ELF-1 (cell line): ENCODE measurements at regions not wholly inside any gene's neighbourhood (a gene's known extent, or its start where the extent isn't known, plus 50 kb on each side); places are given as distances from the start of the nearest gene placed in this dataset.
"Not testable (repeated sequence)": the region's sequence is repeated elsewhere in the genome, so short reads cannot be mapped to it uniquely, and the experiment has no call there.

Experiments used
- DNase-seq: peaks from one replicate; pipeline ENCODE4 v3.0.0-alpha.2; 2016; ENCODE audit warnings: low read depth, low spot score

- DNase-seq, result no peak
Measured at GRCh38 chr2:114259389-114259788, 183.1 kb upstream of the DPP10 start.

DNA sequence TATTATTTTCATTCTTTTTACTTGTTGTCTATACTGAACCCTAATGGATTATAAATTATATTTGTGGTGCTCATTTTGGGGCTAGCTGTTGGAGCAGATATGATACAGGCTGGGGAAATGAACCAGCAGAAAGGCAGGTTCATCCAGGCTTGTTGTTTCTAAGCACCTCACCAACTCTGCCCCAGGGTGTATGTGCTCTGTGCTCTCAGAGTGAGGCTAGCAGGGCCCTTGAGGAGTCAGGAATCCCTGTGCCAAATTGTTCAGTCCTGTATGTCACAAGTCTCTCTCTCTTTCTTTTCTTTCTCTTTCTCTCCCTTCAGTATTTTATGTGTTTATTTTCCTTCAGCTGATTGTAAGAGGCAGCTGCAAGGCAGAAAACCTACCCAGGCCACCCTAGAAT, 181.1 kb upstream of the DPP10 start:
- peak; percentile 10 for DNase-seq

GRCh38 chr2:114265261-114265660, 177.2 kb upstream of the DPP10 start:
- no peak for DNase-seq

DNA sequence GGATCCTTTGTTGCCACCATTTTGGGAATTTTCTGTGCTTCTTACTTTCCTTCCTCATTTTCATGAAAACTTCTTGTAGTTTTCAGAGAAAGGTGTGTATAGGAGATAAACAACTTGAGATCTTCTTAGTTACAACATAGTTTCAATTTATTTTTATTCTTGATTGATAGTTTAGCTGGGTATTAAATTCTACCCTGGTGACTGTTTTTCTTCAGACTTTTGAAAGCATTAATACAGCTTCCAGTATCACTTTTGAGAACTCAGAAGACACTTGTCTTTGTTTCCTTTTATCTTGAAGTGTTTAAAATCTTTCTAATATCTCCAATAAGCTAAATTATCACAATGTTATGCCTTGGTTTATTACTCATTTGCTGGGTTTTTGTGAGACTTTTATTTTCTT, 167.5 kb upstream of the DPP10 start:
- no peak for DNase-seq

- no peak for DNase-seq
Measured at GRCh38 chr2:114281188-114281587, 161.3 kb upstream of the DPP10 start.

DNA sequence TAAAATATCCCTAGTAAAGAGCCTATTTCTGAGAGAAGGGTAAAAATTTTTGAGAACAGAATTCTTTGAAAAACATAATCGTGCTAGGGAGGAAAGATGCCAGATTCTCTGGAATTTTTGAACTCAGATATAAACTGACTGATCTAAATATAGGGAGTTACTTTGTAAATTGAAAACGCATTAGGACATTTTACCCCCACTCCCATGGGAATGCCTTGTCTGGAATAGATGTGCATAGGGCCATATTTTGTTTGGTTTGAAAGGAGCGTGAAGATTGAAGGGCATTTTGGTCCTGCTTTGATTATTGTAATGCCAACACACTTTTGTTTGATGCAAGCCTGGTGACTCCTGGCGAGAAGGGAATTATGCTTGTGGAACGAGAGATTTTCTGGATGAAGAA, 158.7 kb upstream of the DPP10 start:
- DNase-seq, result no peak

- DNase-seq, result no peak
Measured at GRCh38 chr2:114286438-114286837, 156.0 kb upstream of the DPP10 start.

- no peak for DNase-seq
Measured at GRCh38 chr2:114293355-114293754, 149.1 kb upstream of the DPP10 start.

DNA sequence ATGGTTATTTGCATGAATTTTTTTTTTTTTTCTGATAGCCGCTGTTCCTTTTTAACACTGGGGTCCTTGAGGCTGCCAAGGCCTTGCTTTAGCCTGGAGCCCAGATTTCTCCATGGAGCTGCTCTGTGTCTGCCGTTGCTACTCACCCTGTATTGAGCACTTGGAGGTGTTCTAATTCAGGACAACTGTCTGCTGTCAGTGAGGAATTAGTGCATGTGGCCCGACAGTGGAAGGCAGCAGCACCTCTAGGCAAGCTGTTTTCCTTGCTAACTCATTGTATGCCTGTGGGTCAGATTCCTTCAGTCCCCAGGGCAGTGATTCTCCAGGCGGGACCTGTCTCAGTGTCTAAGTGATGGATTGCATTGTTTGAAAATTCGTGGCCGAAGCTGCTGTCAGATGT, 147.7 kb upstream of the DPP10 start:
- DNase-seq, result peak; percentile 60

DNA sequence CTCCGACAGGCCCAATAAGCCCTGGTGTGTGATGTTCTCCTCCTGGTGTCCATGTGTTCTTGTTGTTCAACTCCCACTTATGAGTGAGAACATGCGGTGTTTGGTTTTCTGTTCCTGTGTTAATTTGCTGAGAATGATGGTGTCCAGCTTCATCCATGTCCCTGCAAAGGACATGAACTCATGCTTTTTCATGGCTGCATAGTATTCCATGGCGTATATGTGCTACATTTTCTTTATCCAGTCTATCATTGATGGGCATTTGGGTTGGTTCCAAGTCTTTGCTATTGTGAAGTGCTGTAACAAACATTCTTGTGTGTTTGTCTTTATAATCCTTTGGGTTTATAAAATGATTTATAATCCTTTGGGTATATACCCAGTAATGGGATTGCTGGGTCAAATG, 142.1 kb upstream of the DPP10 start:
- not testable (repeated sequence) for DNase-seq

DNA sequence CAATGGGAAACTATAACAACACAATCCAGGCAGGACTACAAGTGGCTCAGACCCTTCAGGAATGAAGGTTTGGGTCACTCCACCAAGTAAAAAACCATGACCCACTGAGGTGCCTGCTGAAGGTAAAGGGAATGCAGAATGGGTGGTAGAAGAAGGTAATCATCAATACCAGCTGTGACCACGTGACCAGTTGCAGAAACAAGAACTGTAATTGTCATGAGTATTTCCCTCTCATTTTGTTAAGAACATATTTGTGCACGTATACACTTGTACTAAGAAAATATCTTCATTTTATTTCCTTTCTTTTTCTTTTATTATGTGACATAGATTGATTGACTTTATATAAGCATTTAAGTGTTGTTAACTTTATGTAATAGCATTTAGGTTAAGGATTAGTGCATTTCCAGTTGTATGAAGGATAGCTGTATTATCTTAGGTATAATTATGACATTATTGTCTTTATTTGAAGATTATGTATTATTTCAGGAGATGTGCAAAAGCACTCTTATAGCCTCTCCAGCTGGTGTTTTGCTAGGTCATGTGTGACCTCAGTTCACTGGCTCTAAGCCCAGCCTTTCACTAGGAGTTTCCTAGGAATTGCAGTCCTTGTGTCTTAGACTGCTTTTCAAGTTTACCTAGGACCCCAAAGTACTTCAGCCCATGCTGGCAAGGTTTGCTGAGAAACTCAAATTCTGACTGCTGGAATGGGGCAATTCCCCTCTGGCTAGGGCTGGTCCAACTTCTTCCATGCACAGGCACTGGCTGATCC, 125.7 kb upstream of the DPP10 start:
- DNase-seq, result no peak

- no peak for DNase-seq
Measured at GRCh38 chr2:114330594-114330993, 111.8 kb upstream of the DPP10 start.

GRCh38 chr2:114331934-114332333, 110.5 kb upstream of the DPP10 start:
- DNase-seq, result no peak

DNA sequence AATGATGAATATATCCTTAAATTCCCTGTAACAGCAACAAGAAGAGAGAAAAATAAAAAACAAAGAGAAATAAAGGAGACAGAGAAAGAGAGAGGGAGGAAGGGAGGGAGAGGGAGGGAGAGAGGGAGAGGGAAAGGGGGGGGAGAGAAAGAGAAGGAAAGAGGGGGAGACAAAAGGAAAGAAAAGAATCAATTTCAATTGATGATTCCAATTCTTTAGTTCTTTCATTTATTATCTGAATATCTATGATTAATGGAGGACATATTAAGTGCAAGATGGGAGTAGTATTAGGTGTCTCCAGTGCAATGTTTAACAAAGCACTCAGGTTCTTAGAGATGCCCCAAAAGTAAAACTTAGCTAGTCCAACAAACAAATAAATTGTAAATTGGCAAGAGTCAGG, 97.2 kb upstream of the DPP10 start:
- DNase-seq, result no peak

- no peak for DNase-seq
Measured at GRCh38 chr2:114346658-114347057, 95.8 kb upstream of the DPP10 start.

DNA sequence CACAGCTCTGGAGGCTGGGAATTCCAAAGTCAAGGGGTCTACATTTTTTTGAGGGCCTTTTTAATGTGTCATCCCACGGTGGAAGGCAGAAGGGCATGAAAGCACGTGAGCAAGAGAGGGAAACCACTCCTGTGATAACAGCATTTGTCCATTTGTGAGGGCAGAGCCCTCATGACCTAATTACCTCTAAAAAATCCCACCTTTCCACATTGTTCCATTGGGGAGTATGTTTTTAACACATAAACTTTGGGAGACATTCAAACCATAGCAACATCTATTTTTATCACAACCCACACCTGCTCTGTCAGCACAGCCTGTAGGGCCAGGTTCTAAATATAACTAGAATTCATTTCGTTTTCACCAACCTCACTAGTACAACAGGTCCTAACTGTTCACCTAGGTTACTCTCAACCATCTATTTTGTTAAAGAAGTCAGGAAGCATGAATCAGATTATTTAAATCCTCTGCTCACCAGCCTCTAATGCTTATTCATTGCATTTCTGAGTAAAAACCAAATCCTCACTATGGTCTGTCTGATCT, 92.2 kb upstream of the DPP10 start:
- DNase-seq, result no peak

GRCh38 chr2:114352988-114353387, 89.5 kb upstream of the DPP10 start:
- DNase-seq, result no peak

GRCh38 chr2:114354199-114354598, 88.2 kb upstream of the DPP10 start:
- no peak for DNase-seq

- DNase-seq, result no peak
Measured at GRCh38 chr2:114368705-114369104, 73.7 kb upstream of the DPP10 start.

- DNase-seq, result not testable (repeated sequence)
Measured at GRCh38 chr2:114371721-114372120, 70.7 kb upstream of the DPP10 start.

DNA sequence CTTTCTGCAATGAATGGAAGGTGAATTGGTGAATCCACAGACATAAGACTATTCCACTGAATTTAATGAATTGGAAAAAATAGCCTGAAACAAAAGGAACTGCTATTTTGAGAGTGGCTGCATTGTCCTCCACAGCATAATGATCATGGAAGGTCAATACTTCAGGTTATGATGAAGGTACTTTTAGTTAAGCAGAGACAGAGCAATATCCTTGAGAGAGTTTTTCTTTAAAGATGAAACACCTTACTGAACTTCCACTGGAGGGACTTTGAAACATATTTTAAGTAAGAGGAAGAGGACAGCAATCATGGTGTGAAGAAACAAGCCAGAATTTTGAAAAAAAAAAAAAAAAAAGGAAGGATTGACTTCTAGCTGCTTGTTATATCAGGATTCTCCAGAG, 68.8 kb upstream of the DPP10 start:
- DNase-seq, result no peak

GRCh38 chr2:114384441-114384840, 58.0 kb upstream of the DPP10 start:
- DNase-seq, result no peak

- DNase-seq, result no peak
Measured at GRCh38 chr2:114389021-114389420, 53.4 kb upstream of the DPP10 start.
